ENCODE measurements at regions not wholly inside any gene's neighbourhood (a gene's known extent, or its start where the extent isn't known, plus 50 kb on each side); places are given as distances from the start of the nearest gene placed in this dataset.

- TF ChIP-seq EZH2 (IDR thresholded peaks at IDR 0.05) = no peak
- no peak for TF ChIP-seq POLR2AphosphoS5 (IDR thresholded peaks at IDR 0.05; ENCODE audit: borderline replicate concordance, low read depth, low read length)
These were observed 1129.5 kb downstream of the PLA2G4A start for GRCh38 chr1:187958207-187958606.

All from SK-N-MC (cell line).